SK-N-MC (cell line): ENCODE measurements at regions not wholly inside any gene's neighbourhood (a gene's known extent, or its start where the extent isn't known, plus 50 kb on each side); places are given as distances from the start of the nearest gene placed in this dataset.

ENCODE experiments used
- EZH2 ChIP-seq: fragments of 200-600 bp; sonication (generic); IDR thresholded peaks from one replicate; pipeline ENCODE4 v1.6.1; 2017; ENCODE audit warnings: antibody characterized with exemption
- FOXP2 ChIP-seq: optimal IDR thresholded peaks from 2 replicates; pipeline ENCODE3; 2011; ENCODE audit warnings: mild to moderate bottlenecking, moderate library complexity; ENCODE audit not compliant: insufficient read depth; ENCODE audit errors: extremely low read length, control extremely low read depth
- POLR2AphosphoS5 ChIP-seq: IDR thresholded peaks from 2 replicates; pipeline ENCODE4 v1.6.1; 2012; ENCODE audit warnings: mild to moderate bottlenecking, low read depth, low read length, borderline replicate concordance

DNA sequence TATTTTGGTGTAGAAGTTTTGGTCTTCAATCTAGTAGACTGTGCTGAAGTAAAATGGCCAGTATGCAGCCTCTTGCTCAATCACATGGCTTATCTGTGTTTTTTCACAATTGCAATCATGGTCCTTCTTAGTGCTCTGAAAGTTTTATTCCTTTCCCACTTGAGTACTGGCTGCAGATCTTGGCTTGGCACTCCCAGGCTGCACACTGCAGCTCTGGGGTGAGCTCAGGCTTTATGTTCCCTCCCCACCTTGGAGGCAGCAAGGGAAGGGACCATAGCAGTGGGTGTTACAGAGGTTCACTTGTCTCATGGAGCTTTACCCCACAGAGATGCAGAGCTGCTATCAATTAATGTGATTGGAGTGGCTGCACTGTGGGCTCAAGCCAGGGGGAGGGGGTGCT is 156.0 kb downstream of the TENT5D start:
- TF ChIP-seq POLR2AphosphoS5 (no peak), EZH2 (no peak), FOXP2 (no peak)
